H1 (cell line): ENCODE measurements at regions not wholly inside any gene's neighbourhood (a gene's known extent, or its start where the extent isn't known, plus 50 kb on each side); places are given as distances from the start of the nearest gene placed in this dataset.

Source experiments
- CTCF ChIA-PET: fragments of 300-600 bp; sonication (Branson Sonifier 250); formaldehyde crosslinking; loops from one replicate; lab custom pipeline; 2021; ENCODE audit not compliant: partially characterized antibody; lab: Charles Lee
- POLR2A ChIA-PET: fragments of 300-600 bp; sonication (Branson Sonifier 250); formaldehyde crosslinking; loops from one replicate; lab custom pipeline; 2021; ENCODE audit warnings: inconsistent platforms; ENCODE audit not compliant: partially characterized antibody; lab: Charles Lee
- DNase-seq, 2 experiments: peaks; one replicate each; pipeline versions ENCODE4 v3.0.0 to v3.0.0-alpha.2; 2010 to 2022; ENCODE audit warnings: low spot score in 2 of 2, low read depth in 1 of 2, mixed read lengths in 1 of 2
- FAIRE-seq: peaks from 2 replicates; lab custom pipeline; 2011; peaks lifted over from hg19 to GRCh38; lab: Jason Lieb, UNC
- H2AFZ ChIP-seq: 2 replicates; pipeline ENCODE4 v1.8.1; 2012; ENCODE audit warnings: low read length, inconsistent platforms
- H2AK5ac ChIP-seq: 2 replicates; pipeline ENCODE4 v1.6.1; 2013; ENCODE audit warnings: low read depth, low read length
- H2BK120ac ChIP-seq: replicated peaks from 2 replicates; pipeline ENCODE3; 2013; ENCODE audit warnings: low read depth, low read length, inconsistent platforms
- H2BK12ac ChIP-seq: 2 replicates; pipeline ENCODE4 v1.6.1; 2013; ENCODE audit warnings: low read depth, low read length
- H2BK15ac ChIP-seq: 2 replicates; pipeline ENCODE4 v1.6.1; 2013; ENCODE audit warnings: low read length
- H2BK20ac ChIP-seq: 2 replicates; pipeline ENCODE4 v1.6.1; 2013; ENCODE audit warnings: low read length
- H2BK5ac ChIP-seq: 2 replicates; pipeline ENCODE4 v1.6.1; 2013; ENCODE audit warnings: low read depth, low read length
- H3K14ac ChIP-seq: 2 replicates; pipeline ENCODE4 v1.6.1; 2013; ENCODE audit warnings: inconsistent platforms; ENCODE audit not compliant: insufficient read length
- H3K18ac ChIP-seq: 2 replicates; pipeline ENCODE4 v1.6.1; 2013; ENCODE audit warnings: low read length; ENCODE audit errors: extremely low read depth
- H3K23ac ChIP-seq: 2 replicates; pipeline ENCODE4 v1.6.1; 2013; ENCODE audit warnings: inconsistent platforms; ENCODE audit not compliant: insufficient read length
- H3K23me2 ChIP-seq: 2 replicates; pipeline ENCODE4 v1.6.1; 2013; ENCODE audit warnings: low read depth, low read length
- H3K27ac ChIP-seq: 2 replicates; pipeline ENCODE4 v1.6.1; 2011; ENCODE audit warnings: low read depth, low read length, inconsistent platforms
- H3K27me3 ChIP-seq, 4 experiments: replicated peaks in 1 of 4; 1 replicate in 1 of 4; 2 replicates in 3 of 4; pipeline versions ENCODE4 v1.6.1 to v1.8.1; 2011 to 2013; ENCODE audit warnings: low read length in 3 of 4, mild to moderate bottlenecking in 3 of 4, inconsistent platforms in 2 of 4, mixed read lengths in 2 of 4, moderate library complexity in 1 of 4; ENCODE audit not compliant: control insufficient read depth in 3 of 4, insufficient read depth in 3 of 4; ENCODE audit errors: extremely low read depth in 1 of 4
- H3K36me3 ChIP-seq, 4 experiments: 2 replicates each; pipeline versions ENCODE4 v1.6.1 to v1.8.1; 2011 to 2013; ENCODE audit warnings: mild to moderate bottlenecking in 4 of 4, low read length in 3 of 4, moderate library complexity in 2 of 4, control low read depth in 1 of 4, inconsistent platforms in 1 of 4; ENCODE audit not compliant: insufficient read depth in 4 of 4, control insufficient read depth in 2 of 4
- H3K4ac ChIP-seq: replicated peaks from 2 replicates; pipeline ENCODE3; 2013; ENCODE audit warnings: low read length, low read depth, mixed read lengths, inconsistent platforms; ENCODE audit not compliant: insufficient read length
- H3K4me1 ChIP-seq, 4 experiments: replicated peaks in 1 of 4; 1 replicate in 1 of 4; 2 replicates in 3 of 4; pipeline versions ENCODE4 v1.6.1 to v1.8.1; 2011 to 2013; ENCODE audit warnings: low read length in 3 of 4, inconsistent platforms in 2 of 4, mixed read lengths in 1 of 4; ENCODE audit not compliant: insufficient read depth in 4 of 4, control insufficient read depth in 3 of 4
- H3K4me2 ChIP-seq, 2 experiments: 2 replicates each; pipeline versions ENCODE4 v1.6.1 to v1.8.1; 2011 to 2013; ENCODE audit warnings: low read depth in 2 of 2, low read length in 2 of 2, control low read depth in 1 of 2, inconsistent platforms in 1 of 2, mild to moderate bottlenecking in 1 of 2; ENCODE audit not compliant: insufficient read depth in 1 of 2
- H3K4me3 ChIP-seq, 4 experiments: fragments of 200-600, 300-600 bp in 1 of 4; sonication (generic), shearing (Covaris generic), sonication (Bioruptor Twin) in 1 of 4; 2 replicates each; pipeline versions ENCODE4 v1.5.1 to v1.8.1; 2011 to 2016; ENCODE audit warnings: low read length in 4 of 4, low read depth in 3 of 4, control low read depth in 2 of 4, inconsistent platforms in 2 of 4, mild to moderate bottlenecking in 2 of 4, mixed read lengths in 1 of 4, moderate library complexity in 1 of 4; ENCODE audit not compliant: insufficient read depth in 2 of 4; ENCODE audit errors: extremely low read depth in 1 of 4
- H3K56ac ChIP-seq: replicated peaks from 2 replicates; pipeline ENCODE3; 2013; ENCODE audit warnings: low read depth, mild to moderate bottlenecking, mixed read lengths, low read length, inconsistent platforms; ENCODE audit not compliant: insufficient read length
- H3K79me1 ChIP-seq: 2 replicates; pipeline ENCODE4 v1.6.1; 2013; ENCODE audit warnings: low read depth, low read length, control low read depth
- H3K79me2 ChIP-seq, 2 experiments: 2 replicates each; pipeline versions ENCODE4 v1.6.1 to v1.8.1; 2012 to 2013; ENCODE audit warnings: low read length in 2 of 2, mild to moderate bottlenecking in 2 of 2, inconsistent platforms in 1 of 2; ENCODE audit not compliant: insufficient read depth in 2 of 2, control insufficient read depth in 1 of 2
- H3K9ac ChIP-seq, 4 experiments: replicated peaks in 1 of 4; 1 replicate in 1 of 4; 2 replicates in 3 of 4; pipeline versions ENCODE4 v1.6.1 to v1.8.1; 2011 to 2013; ENCODE audit warnings: low read depth in 3 of 4, low read length in 3 of 4, control low read depth in 2 of 4, mild to moderate bottlenecking in 2 of 4, moderate library complexity in 2 of 4, inconsistent platforms in 1 of 4; ENCODE audit errors: extremely low read depth in 1 of 4
- H3K9me3 ChIP-seq, 2 experiments: 2 replicates each; pipeline versions ENCODE4 v1.6.1 to v1.8.1; 2012 to 2013; ENCODE audit warnings: mild to moderate bottlenecking in 2 of 2, moderate library complexity in 2 of 2, control low read depth in 1 of 2, inconsistent platforms in 1 of 2, low read depth in 1 of 2, low read length in 1 of 2, mixed read lengths in 1 of 2; ENCODE audit not compliant: insufficient read depth in 2 of 2
- H4K20me1 ChIP-seq, 2 experiments: replicated peaks in 1 of 2; 2 replicates each; pipeline versions ENCODE3 to v1.8.1; 2011 to 2013; ENCODE audit warnings: inconsistent platforms in 2 of 2, low read length in 2 of 2, mild to moderate bottlenecking in 1 of 2; ENCODE audit not compliant: insufficient read depth in 2 of 2, control insufficient read depth in 1 of 2
- H4K5ac ChIP-seq: 2 replicates; pipeline ENCODE4 v1.6.1; 2013; ENCODE audit warnings: low read length, low read depth, mixed read lengths, inconsistent platforms; ENCODE audit not compliant: insufficient read length
- H4K8ac ChIP-seq: 2 replicates; pipeline ENCODE4 v1.8.0; 2013; ENCODE audit warnings: mild to moderate bottlenecking, moderate library complexity, low read length, inconsistent platforms; ENCODE audit not compliant: insufficient read depth; ENCODE audit errors: extremely low read depth
- H4K91ac ChIP-seq: replicated peaks from 2 replicates; pipeline ENCODE3; 2013; ENCODE audit warnings: low read length, mixed read lengths, inconsistent platforms; ENCODE audit not compliant: insufficient read length
- CBX8 ChIP-seq: fragments of 300-800, 300-1000 bp; sonication (generic); IDR thresholded peaks from 2 replicates; pipeline ENCODE4 v1.7.1; 2016; ENCODE audit warnings: low read depth, low read length, borderline replicate concordance
- E2F6 ChIP-seq: IDR thresholded peaks from 2 replicates; pipeline ENCODE4 v1.6.1; 2012; ENCODE audit warnings: inconsistent platforms
- PHF8 ChIP-seq: fragments of 200-600 bp; sonication (generic); conservative IDR thresholded peaks from 2 replicates; pipeline ENCODE4 v1.7.1; 2012; ENCODE audit warnings: low read depth, mild to moderate bottlenecking, inconsistent platforms, low read length, moderate library complexity
- TBP ChIP-seq: IDR thresholded peaks from 2 replicates; pipeline ENCODE4 v1.6.1; 2011; ENCODE audit warnings: low read depth, low read length, improper control_type of control experiment
- WGBS, 2 experiments: shearing (Covaris generic) in 1 of 2; methylation state at CpG; one replicate each; pipeline versions ENCODE4 v1.1.6 to v1.1.7; 2013 to 2015; ENCODE audit warnings: low lambda C conversion rate in 2 of 2, mixed read lengths in 2 of 2, inconsistent platforms in 1 of 2, low coverage in 1 of 2, missing lambda C conversion rate in 1 of 2; ENCODE audit not compliant: insufficient replicate concordance in 2 of 2, insufficient coverage in 1 of 2, insufficient read length in 1 of 2; ENCODE audit errors: extremely low coverage in 1 of 2, missing lambda C conversion rate in 1 of 2; 5-methylcytosine and 5-hydroxymethylcytosine counted together

GRCh38 chr10:4351723-4352413, 474.1 kb upstream of the AKR1E2 start:
- no peak overlapping the region for H2BK5ac ChIP-seq
- H2BK120ac ChIP-seq: no peak overlapping the region
- no peak overlapping the region for H3K27ac ChIP-seq
- no peaks in the 10 kb centered on the region for H3K79me2 ChIP-seq
- no peak overlapping the region for H3K18ac ChIP-seq
- H4K5ac ChIP-seq: no peak overlapping the region
- TF ChIP-seq E2F6 (no peak), TBP (no peak), PHF8 (no peak), CBX8 (no peak)
- TF ChIP-seq, all 59 proteins: peak for 0
- Histone ChIP-seq H3K23ac (no peak overlapping the region), H2BK20ac (no peak overlapping the region), H3K4me1 (no peaks in the 10 kb centered on the region), H3K14ac (no peak overlapping the region), H3K23me2 (no peaks in the 10 kb centered on the region), H3K4me2 (no peak overlapping the region), H3K4ac (no peak overlapping the region), H3K9ac (no peak overlapping the region), H2AFZ (no peak overlapping the region), H4K20me1 (no peaks in the 10 kb centered on the region), H2AK5ac (no peak overlapping the region), H3K56ac (no peak overlapping the region), H2BK12ac (no peak overlapping the region), H3K79me1 (no peaks in the 10 kb centered on the region), H2BK15ac (no peak overlapping the region), H3K9me3 (no peaks in the 10 kb centered on the region), H3K36me3 (no peaks in the 10 kb centered on the region), H4K91ac (no peak overlapping the region), H3K4me3 (no peak overlapping the region), H3K27me3 (no peaks in the 10 kb centered on the region), H4K8ac (no peak overlapping the region)
- ChIA-PET POLR2A (no interaction called here), CTCF (no interaction called here)
- FAIRE-seq: no peak
- WGBS, 2 experiments: 87% methylated on average over 3 of the region's 3 CpGs; no CpG with 5 or more reads in 1 of the 2 experiments
- DNase-seq: no peak
